HL-60 (cell line): ENCODE measurements at regions not wholly inside any gene's neighbourhood (a gene's known extent, or its start where the extent isn't known, plus 50 kb on each side); places are given as distances from the start of the nearest gene placed in this dataset.

Experiments
- DNase-seq, 2 experiments: peaks; one replicate each; pipeline ENCODE4 v3.0.0-alpha.2; 2010 to 2020; ENCODE audit warnings: low read depth in 1 of 2, low spot score in 1 of 2
- H3K27ac ChIP-seq: fragments of 250-450 bp; sonication (Bioruptor Pico); replicated peaks from 2 replicates; pipeline ENCODE4 v1.5.1; 2020; ENCODE audit warnings: mild to moderate bottlenecking, moderate library complexity
- H3K27me3 ChIP-seq: fragments of 250-450 bp; sonication (Bioruptor Pico); 2 replicates; pipeline ENCODE4 v1.5.1; 2021; ENCODE audit warnings: mild to moderate bottlenecking, moderate library complexity; ENCODE audit not compliant: insufficient read depth, poor library complexity, severe bottlenecking
- H3K4me3 ChIP-seq: replicated peaks from 2 replicates; pipeline ENCODE4 v1.5.1; 2011; ENCODE audit warnings: mild to moderate bottlenecking, control low read depth, low read length; ENCODE audit not compliant: insufficient read depth
- CTCF ChIP-seq: IDR thresholded peaks from one replicate; pipeline ENCODE4 v1.5.1; 2011; ENCODE audit warnings: low read length, control low read depth, inconsistent platforms; ENCODE audit not compliant: insufficient read depth
- GABPA ChIP-seq: IDR thresholded peaks from 2 replicates; pipeline ENCODE4 v1.6.1; 2012; ENCODE audit warnings: low read depth
- POLR2AphosphoS5 ChIP-seq: IDR thresholded peaks from 2 replicates; pipeline ENCODE4 v1.6.1; 2012; ENCODE audit warnings: low read depth
- REST ChIP-seq: IDR thresholded peaks from 2 replicates; pipeline ENCODE4 v1.6.1; 2012; ENCODE audit warnings: low read depth; ENCODE audit not compliant: insufficient replicate concordance
- SPI1 ChIP-seq: IDR thresholded peaks from 2 replicates; pipeline ENCODE4 v1.6.1; 2012; ENCODE audit warnings: low read depth, mild to moderate bottlenecking, borderline replicate concordance

DNA sequence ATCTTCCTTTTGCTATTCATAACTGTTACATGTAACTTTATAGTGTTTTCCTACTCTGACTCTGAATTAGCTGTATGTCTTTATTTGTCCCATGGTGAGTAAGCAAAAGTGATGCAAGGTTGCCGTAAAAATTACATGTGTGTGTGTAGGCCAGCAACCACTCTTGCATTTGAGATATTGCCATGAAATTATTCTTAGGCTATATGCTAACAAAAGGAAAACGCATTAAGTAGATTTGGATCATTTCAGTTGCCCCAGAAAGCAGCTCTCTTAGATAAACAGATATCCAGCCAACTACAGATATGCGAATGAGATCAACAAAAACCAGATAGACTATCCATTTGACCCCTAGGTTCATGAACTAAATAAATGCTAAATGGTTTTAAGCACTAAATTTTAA, 73.6 kb downstream of the CYLC2 start:
- TF ChIP-seq POLR2AphosphoS5 (no peak), REST (no peak), SPI1 (no peak), CTCF (no peak), GABPA (no peak)
- Histone ChIP-seq H3K4me3 (no peak overlapping the region), H3K27me3 (no peaks in the 10 kb centered on the region), H3K27ac (no peak overlapping the region)
- DNase-seq = no peak

DNA sequence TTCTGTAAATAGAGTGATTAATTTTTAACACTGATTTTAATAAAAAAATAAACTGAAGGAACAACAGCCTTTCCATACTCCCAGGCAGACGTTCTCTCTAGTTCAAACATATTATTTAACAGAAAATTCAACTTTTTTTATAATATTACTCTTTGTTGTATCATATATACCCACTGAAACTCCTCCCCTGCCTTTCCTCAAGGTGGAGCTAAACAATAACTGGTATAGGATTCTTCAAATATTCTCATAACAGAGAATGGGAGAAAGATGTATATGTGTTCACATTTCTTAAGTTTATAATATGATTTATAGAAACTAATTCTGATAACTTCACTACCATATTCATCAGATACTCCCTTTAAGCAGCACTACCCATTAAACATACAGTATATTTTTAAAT, 83.4 kb downstream of the CYLC2 start:
- DNase-seq = no peak
- no peaks in the 10 kb centered on the region for H3K27me3 ChIP-seq
- H3K4me3 ChIP-seq = no peak overlapping the region
- no peak for TF ChIP-seq POLR2AphosphoS5
- no peak for TF ChIP-seq CTCF
- TF ChIP-seq SPI1 = no peak
- no peak for TF ChIP-seq GABPA
- no peak for TF ChIP-seq REST
- no peak overlapping the region for H3K27ac ChIP-seq

GRCh38 chr9:103082494-103082893, 87.4 kb downstream of the CYLC2 start:
- Histone ChIP-seq H3K27ac (no peak overlapping the region), H3K27me3 (no peaks in the 10 kb centered on the region), H3K4me3 (no peak overlapping the region)
- TF ChIP-seq SPI1 = no peak
- TF ChIP-seq REST = no peak
- TF ChIP-seq POLR2AphosphoS5 = no peak
- no peak for DNase-seq

- Histone ChIP-seq H3K4me3 (no peak overlapping the region), H3K27me3 (no peaks in the 10 kb centered on the region), H3K27ac (no peak overlapping the region)
- no peak for TF ChIP-seq POLR2AphosphoS5
- TF ChIP-seq SPI1 = no peak
- no peak for TF ChIP-seq GABPA
- TF ChIP-seq REST = no peak
- TF ChIP-seq CTCF = no peak
- no peak for DNase-seq
Measured at GRCh38 chr9:103089357-103089756, 94.2 kb downstream of the CYLC2 start.
